SK-N-SH treated with all-trans-retinoic acid at 6 μM for 48 hours (cell line): ENCODE measurements at regions not wholly inside any gene's neighbourhood (a gene's known extent, or its start where the extent isn't known, plus 50 kb on each side); places are given as distances from the start of the nearest gene placed in this dataset.

Experiments used
- ARNTL ChIP-seq: fragments of 450-650 bp; formaldehyde crosslinking; IDR thresholded peaks from 2 replicates; pipeline ENCODE4 v1.5.0; 2020; ENCODE audit warnings: low read depth, mild to moderate bottlenecking, moderate library complexity, borderline replicate concordance
- ESRRG ChIP-seq: fragments of 250-450 bp; sonication (Bioruptor Pico); IDR thresholded peaks from 2 replicates; pipeline ENCODE4 v1.6.1; 2021; ENCODE audit warnings: mild to moderate bottlenecking
- GLIS3 ChIP-seq: fragments of 250-450 bp; sonication (Bioruptor Pico); IDR thresholded peaks from 2 replicates; pipeline ENCODE4 v1.5.0; 2020; ENCODE audit warnings: mild to moderate bottlenecking, moderate library complexity
- PPARA ChIP-seq: fragments of 250-450 bp; sonication (Bioruptor Pico); IDR thresholded peaks from 2 replicates; pipeline ENCODE4 v1.5.0; 2020; ENCODE audit warnings: mild to moderate bottlenecking, borderline replicate concordance
- TCF4 ChIP-seq: fragments of 250-450 bp; sonication (Bioruptor Pico); IDR thresholded peaks from 2 replicates; pipeline ENCODE4 v1.8.0; 2021; ENCODE audit warnings: mild to moderate bottlenecking, moderate library complexity, borderline replicate concordance
- ZC3H10 ChIP-seq: fragments of 250-450 bp; sonication (Bioruptor Pico); IDR thresholded peaks from 2 replicates; pipeline ENCODE4 v1.5.1; 2021; ENCODE audit warnings: mild to moderate bottlenecking, moderate library complexity
- ZNF70 ChIP-seq: fragments of 450-650 bp; formaldehyde crosslinking; IDR thresholded peaks from 2 replicates; pipeline ENCODE4 v1.5.0; 2020; ENCODE audit warnings: mild to moderate bottlenecking, moderate library complexity
- TF ChIP-seq, protein P1 (sequence below): fragments of 250-450 bp; sonication (Bioruptor Pico); IDR thresholded peaks from 2 replicates; pipeline ENCODE4 v1.8.0; 2021; ENCODE audit warnings: low read depth, mild to moderate bottlenecking, moderate library complexity, borderline replicate concordance
- TF ChIP-seq, protein P2 (sequence below): fragments of 250-450 bp; sonication (Bioruptor Pico); IDR thresholded peaks from 2 replicates; pipeline ENCODE4 v1.5.1; 2021; ENCODE audit warnings: mild to moderate bottlenecking, moderate library complexity

DNA sequence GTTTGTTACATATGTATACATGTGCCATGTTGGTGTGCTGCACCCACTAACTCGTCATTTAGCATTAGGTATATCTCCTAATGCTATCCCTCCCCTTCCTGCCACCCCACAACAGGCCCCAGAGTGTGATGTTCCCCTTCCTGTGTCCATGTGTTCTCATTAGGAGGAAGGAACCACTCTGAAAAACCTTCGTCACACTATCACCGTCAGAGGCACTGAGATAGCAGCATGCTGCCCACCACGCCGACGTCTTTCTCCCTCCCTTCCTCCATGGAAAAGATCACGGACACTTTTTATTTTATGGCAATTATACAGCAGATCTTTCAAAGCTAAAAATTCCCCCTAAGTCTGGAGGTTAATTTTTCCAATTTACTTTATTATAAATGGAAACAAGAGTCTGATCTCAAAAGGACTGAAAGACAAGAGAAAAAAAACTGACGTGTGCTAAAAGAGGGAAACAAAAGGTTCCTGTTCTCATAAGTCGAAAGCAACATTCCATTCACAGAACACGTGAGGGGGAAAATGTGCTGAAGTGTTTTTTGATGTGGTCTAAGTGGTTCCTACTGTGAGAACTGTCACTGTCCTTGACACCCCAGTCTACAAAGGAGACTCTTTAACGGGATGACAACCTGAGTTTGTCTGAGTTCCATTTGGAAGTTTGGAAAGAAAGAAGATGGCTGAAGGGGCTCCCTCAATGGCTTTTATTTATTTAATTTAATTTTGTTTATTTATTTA, 339.7 kb upstream of the IRX2 start:
- TF ChIP-seq ZNF70 (CRISPR knock-in tag): no peak
- TF ChIP-seq, protein P1, sequence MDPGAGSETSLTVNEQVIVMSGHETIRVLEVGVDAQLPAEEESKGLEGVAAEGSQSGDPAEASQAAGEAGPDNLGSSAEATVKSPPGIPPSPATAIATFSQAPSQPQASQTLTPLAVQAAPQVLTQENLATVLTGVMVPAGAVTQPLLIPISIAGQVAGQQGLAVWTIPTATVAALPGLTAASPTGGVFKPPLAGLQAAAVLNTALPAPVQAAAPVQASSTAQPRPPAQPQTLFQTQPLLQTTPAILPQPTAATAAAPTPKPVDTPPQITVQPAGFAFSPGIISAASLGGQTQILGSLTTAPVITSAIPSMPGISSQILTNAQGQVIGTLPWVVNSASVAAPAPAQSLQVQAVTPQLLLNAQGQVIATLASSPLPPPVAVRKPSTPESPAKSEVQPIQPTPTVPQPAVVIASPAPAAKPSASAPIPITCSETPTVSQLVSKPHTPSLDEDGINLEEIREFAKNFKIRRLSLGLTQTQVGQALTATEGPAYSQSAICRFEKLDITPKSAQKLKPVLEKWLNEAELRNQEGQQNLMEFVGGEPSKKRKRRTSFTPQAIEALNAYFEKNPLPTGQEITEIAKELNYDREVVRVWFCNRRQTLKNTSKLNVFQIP (CRISPR knock-in tag): no peak
- TF ChIP-seq ESRRG (CRISPR knock-in tag): no peak
- TF ChIP-seq PPARA (CRISPR knock-in tag): no peak
- TF ChIP-seq GLIS3 (CRISPR knock-in tag): no peak
- TF ChIP-seq ARNTL: no peak
- TF ChIP-seq ZC3H10 (CRISPR knock-in tag): no peak
- no peak for TF ChIP-seq TCF4
- TF ChIP-seq, protein P2, sequence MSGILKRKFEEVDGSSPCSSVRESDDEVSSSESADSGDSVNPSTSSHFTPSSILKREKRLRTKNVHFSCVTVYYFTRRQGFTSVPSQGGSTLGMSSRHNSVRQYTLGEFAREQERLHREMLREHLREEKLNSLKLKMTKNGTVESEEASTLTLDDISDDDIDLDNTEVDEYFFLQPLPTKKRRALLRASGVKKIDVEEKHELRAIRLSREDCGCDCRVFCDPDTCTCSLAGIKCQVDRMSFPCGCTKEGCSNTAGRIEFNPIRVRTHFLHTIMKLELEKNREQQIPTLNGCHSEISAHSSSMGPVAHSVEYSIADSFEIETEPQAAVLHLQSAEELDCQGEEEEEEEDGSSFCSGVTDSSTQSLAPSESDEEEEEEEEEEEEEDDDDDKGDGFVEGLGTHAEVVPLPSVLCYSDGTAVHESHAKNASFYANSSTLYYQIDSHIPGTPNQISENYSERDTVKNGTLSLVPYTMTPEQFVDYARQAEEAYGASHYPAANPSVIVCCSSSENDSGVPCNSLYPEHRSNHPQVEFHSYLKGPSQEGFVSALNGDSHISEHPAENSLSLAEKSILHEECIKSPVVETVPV: no peak
